HG02938 (cell line): ENCODE measurements at regions not wholly inside any gene's neighbourhood (a gene's known extent, or its start where the extent isn't known, plus 50 kb on each side); places are given as distances from the start of the nearest gene placed in this dataset.
"Not testable (repeated sequence)": the region's sequence is repeated elsewhere in the genome, so short reads cannot be mapped to it uniquely, and the experiment has no call there.

Source experiments
- ATAC-seq: cut with Tn5 transposase; IDR thresholded peaks from one replicate; pipeline ENCODE4 v1.9.1; 2021; ENCODE audit warnings: mild to moderate bottlenecking, moderate library complexity; ENCODE audit not compliant: unreplicated experiment

- no peak for ATAC-seq
Observed at GRCh38 chr14:51568366-51568765, 83.3 kb upstream of the FRMD6 start.

- ATAC-seq: no peak
Observed at GRCh38 chr14:51573607-51574006, 78.1 kb upstream of the FRMD6 start.

GRCh38 chr14:51574009-51574408 lies 77.7 kb upstream of the FRMD6 start:
- no peak for ATAC-seq

GRCh38 chr14:51575349-51576116 lies 76.2 kb upstream of the FRMD6 start:
- no peak for ATAC-seq

GRCh38 chr14:51576117-51576430 lies 75.6 kb upstream of the FRMD6 start:
- ATAC-seq: no peak

GRCh38 chr14:51576879-51577278 lies 74.8 kb upstream of the FRMD6 start:
- ATAC-seq: no peak

GRCh38 chr14:51578853-51579252 lies 72.9 kb upstream of the FRMD6 start:
- no peak for ATAC-seq

GRCh38 chr14:51581017-51581881 lies 70.5 kb upstream of the FRMD6 start:
- no peak for ATAC-seq

- no peak for ATAC-seq
Observed at GRCh38 chr14:51582437-51582836, 69.3 kb upstream of the FRMD6 start.

- ATAC-seq: no peak
Observed at GRCh38 chr14:51585055-51585454, 66.7 kb upstream of the FRMD6 start.

GRCh38 chr14:51592836-51593235 lies 58.9 kb upstream of the FRMD6 start:
- no peak for ATAC-seq

GRCh38 chr14:51593397-51593796 lies 58.3 kb upstream of the FRMD6 start:
- no peak for ATAC-seq

GRCh38 chr14:51595881-51596455 lies 55.7 kb upstream of the FRMD6 start:
- no peak for ATAC-seq

- ATAC-seq: no peak
Observed at GRCh38 chr14:51596488-51597117, 55.1 kb upstream of the FRMD6 start.

- no peak for ATAC-seq
Observed at GRCh38 chr14:51597261-51598001, 54.3 kb upstream of the FRMD6 start.

GRCh38 chr14:51598924-51599600 lies 52.6 kb upstream of the FRMD6 start:
- ATAC-seq: not testable (repeated sequence)

- ATAC-seq: no peak
Observed at GRCh38 chr14:51600658-51601057, 51.1 kb upstream of the FRMD6 start.
